Fibroblast of pulmonary artery (primary cell): ENCODE measurements at regions not wholly inside any gene's neighbourhood (a gene's known extent, or its start where the extent isn't known, plus 50 kb on each side); places are given as distances from the start of the nearest gene placed in this dataset.
"Not testable (repeated sequence)": the region's sequence is repeated elsewhere in the genome, so short reads cannot be mapped to it uniquely, and the experiment has no call there.

ENCODE experiments used
- DNase-seq: peaks from one replicate; pipeline ENCODE4 v3.0.0-alpha.2; 2010; ENCODE audit warnings: low read depth
- H3K4me3 ChIP-seq: replicated peaks from 2 replicates; pipeline ENCODE4 v1.5.1; 2011; ENCODE audit warnings: low read depth, mild to moderate bottlenecking, control low read depth, low read length, moderate library complexity
- CTCF ChIP-seq: IDR thresholded peaks from 2 replicates; pipeline ENCODE4 v1.5.1; 2011; ENCODE audit warnings: mild to moderate bottlenecking, control low read depth, low read length, inconsistent platforms; ENCODE audit errors: missing control alignments

GRCh38 chr4:53705972-53706371 is 114.7 kb upstream of the LNX1 start:
- no peak for DNase-seq
- TF ChIP-seq CTCF: no peak
- H3K4me3 ChIP-seq: no peak overlapping the region

- no peak overlapping the region for H3K4me3 ChIP-seq
- no peak for TF ChIP-seq CTCF
Measured at GRCh38 chr4:53705151-53705764, 114.0 kb upstream of the LNX1 start.

DNA sequence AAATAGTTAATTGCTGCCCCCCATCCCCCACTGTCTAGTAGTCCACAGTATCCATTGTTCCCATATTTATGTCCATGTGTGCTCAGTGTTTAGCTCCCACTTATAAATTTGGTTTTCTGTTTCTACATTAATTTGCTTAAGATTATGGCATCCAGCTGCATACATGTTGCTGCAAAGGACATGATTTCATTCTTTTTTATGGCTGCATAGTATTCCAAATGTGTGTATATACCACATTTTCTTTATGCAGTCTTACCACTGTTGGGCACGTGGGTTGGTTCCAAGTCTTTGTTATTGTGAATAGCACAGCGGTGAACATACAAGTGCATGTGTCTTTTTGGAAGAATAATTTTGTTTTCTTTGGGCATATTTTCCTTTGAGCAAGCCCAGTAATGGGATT is 113.0 kb upstream of the LNX1 start:
- no peak for DNase-seq
- H3K4me3 ChIP-seq: no peak overlapping the region
- TF ChIP-seq CTCF: no peak

More at GRCh38 chr4:53705151-53705764, 114.0 kb upstream of the LNX1 start:
- no peak for DNase-seq

DNA sequence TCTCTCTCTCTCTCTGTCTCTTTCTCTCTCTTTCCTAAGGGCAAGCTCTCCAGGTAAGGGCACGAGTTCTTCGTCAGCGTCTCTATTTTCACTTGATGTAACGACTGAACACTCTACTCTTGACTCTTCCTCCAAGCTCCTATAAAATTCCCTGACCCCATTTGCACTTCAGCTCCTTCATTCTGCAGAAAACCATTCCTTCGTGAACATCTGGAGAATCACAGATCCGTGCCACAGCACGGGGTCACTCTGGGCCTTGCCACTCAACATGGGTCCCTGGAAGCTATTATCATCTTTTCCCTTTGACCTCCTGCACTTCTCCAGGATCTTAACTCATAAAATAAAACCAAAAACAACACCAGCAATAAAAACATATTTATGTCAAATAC is 112.0 kb upstream of the LNX1 start:
- H3K4me3 ChIP-seq: no peak overlapping the region
- no peak for DNase-seq
- TF ChIP-seq CTCF: no peak

DNA sequence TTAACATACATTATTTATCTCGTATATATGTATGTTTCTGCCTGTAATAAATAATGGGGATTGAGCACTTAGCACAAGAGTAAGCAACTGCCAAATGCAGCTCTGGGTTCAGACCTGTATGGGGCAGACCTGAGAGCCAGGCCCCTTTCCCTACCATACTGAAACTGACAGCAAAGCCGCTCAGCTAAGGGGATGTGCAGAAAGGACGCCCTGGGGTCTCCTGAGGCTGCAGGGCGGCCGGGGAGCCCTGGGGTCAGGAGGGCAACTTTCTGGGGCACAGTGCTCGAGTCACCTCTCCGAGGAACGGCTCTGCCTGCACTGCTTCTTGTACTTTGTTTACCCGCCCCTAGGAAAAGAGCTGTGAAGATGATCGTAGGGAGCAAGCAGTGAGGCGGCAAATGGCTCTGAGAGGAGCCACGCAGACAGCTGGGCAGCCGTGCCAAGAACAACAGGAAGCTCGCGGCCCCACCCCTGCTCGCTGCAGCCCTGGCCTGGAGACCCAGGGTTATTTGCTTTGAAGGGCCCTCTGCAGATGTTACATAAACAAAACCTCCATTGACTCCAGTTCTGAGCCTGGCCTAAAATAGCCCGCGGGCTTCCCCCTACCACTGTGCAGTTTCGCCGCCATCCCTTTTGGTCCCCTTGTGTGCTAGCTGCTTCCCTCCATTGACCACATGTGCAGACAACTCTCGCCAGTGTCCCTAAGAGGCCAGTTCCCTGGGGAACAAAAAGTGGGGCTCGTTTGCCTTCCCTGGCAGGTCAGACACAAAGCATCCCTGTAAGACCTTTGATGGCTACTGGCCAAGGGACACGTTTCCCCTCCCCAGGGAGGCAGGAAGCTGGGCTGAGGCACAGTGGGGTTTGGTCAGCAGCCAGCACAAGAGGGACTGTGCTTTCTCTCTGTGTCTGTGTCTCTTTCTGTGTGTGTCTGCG is 111.3 kb upstream of the LNX1 start:
- TF ChIP-seq CTCF: peak; percentile 26
- H3K4me3 ChIP-seq: peak overlapping the region; percentile 4
- DNase-seq: peak; percentile 89

- not testable (repeated sequence) for DNase-seq, H3K4me3 ChIP-seq
Measured at GRCh38 chr4:53701260-53701659, 110.0 kb upstream of the LNX1 start.

DNA sequence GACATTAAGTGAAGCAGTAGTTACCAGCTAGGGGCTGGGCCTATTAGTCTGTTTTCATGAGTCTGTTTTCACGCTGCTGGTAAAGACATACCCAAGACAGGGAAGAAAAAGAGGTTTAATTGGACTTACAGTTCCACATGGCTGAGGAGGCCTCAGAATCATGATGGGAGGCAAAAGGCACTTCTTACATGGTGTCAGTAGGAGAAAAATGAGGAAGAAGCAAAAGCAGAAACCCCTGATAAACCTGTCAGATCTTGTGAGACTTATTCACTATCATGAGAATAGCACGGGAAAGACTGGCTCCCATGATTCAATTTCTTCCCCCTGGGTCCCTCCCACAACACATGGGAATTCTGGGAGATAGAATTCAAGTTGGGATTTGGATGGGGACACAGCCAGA is 108.0 kb upstream of the LNX1 start:
- not testable (repeated sequence) for H3K4me3 ChIP-seq, DNase-seq
